ENCODE measurements at regions not wholly inside any gene's neighbourhood (a gene's known extent, or its start where the extent isn't known, plus 50 kb on each side); places are given as distances from the start of the nearest gene placed in this dataset.

DNA sequence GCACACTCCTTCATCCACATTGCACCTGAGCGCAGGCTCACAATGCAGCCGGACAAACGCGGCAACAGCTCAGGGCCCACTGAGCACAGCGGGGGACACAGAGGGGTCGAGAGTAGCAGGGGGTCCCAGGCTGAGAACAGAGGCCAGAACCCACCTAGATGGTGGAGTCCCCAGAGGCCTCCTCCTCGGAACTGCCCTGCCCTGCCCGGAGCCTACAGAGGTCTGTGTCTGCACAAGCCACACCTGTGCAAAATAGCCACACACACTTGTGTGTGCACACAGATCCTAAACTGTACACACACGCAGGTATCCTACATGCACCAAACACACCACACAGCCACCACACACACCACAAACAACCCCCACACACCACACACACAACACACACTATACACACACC lies 72.8 kb downstream of the TMEM18 start:
- TF ChIP-seq, protein P1, sequence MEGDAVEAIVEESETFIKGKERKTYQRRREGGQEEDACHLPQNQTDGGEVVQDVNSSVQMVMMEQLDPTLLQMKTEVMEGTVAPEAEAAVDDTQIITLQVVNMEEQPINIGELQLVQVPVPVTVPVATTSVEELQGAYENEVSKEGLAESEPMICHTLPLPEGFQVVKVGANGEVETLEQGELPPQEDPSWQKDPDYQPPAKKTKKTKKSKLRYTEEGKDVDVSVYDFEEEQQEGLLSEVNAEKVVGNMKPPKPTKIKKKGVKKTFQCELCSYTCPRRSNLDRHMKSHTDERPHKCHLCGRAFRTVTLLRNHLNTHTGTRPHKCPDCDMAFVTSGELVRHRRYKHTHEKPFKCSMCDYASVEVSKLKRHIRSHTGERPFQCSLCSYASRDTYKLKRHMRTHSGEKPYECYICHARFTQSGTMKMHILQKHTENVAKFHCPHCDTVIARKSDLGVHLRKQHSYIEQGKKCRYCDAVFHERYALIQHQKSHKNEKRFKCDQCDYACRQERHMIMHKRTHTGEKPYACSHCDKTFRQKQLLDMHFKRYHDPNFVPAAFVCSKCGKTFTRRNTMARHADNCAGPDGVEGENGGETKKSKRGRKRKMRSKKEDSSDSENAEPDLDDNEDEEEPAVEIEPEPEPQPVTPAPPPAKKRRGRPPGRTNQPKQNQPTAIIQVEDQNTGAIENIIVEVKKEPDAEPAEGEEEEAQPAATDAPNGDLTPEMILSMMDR (IDR thresholded peaks at IDR 0.05; ENCODE audit: borderline replicate concordance, extremely low read depth, low read length, poor library complexity, severe bottlenecking) = no peak
- TF ChIP-seq EZH2 (IDR thresholded peaks at IDR 0.05; ENCODE audit: borderline replicate concordance, low read depth, low read length, severe bottlenecking) = no peak
